Mononuclear cell (primary cell): ENCODE measurements at regions not wholly inside any gene's neighbourhood (a gene's known extent, or its start where the extent isn't known, plus 50 kb on each side); places are given as distances from the start of the nearest gene placed in this dataset.

Source experiments
- H3K27me3 ChIP-seq: 2 replicates; pipeline ENCODE4 v1.6.0; 2011; ENCODE audit warnings: low read length, control low read depth; ENCODE audit not compliant: insufficient read depth
- H3K4me1 ChIP-seq: 2 replicates; pipeline ENCODE4 v1.5.1; 2011; ENCODE audit warnings: mild to moderate bottlenecking, low read length, control low read depth; ENCODE audit not compliant: insufficient read depth
- H3K4me3 ChIP-seq: 2 replicates; pipeline ENCODE4 v1.5.1; 2011; ENCODE audit warnings: mild to moderate bottlenecking, low read length, moderate library complexity
- H3K9me3 ChIP-seq: 2 replicates; pipeline ENCODE4 v1.5.1; 2011; ENCODE audit warnings: low read depth, mild to moderate bottlenecking, control low read depth, low read length

DNA sequence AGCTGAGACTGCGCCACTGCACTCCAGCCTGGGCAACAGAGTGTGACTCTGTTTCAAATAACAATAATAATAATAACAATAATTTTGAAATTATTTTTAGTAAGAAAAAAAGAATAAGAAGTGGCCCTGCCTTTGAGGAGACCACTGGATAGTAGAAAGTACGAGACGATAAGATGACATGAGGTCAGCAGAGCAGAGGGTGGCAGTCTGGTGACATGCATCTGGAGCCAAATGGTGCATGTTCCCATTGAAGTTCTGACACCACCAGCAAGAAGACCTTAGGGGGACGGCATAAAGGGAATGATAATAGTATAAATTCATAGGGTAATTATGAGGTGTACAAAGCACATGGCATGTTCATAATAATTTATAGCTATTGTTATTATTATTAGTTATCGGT lies 542.2 kb upstream of the TBL1XR1 start:
- no peaks in the 10 kb centered on the region for H3K27me3 ChIP-seq

DNA sequence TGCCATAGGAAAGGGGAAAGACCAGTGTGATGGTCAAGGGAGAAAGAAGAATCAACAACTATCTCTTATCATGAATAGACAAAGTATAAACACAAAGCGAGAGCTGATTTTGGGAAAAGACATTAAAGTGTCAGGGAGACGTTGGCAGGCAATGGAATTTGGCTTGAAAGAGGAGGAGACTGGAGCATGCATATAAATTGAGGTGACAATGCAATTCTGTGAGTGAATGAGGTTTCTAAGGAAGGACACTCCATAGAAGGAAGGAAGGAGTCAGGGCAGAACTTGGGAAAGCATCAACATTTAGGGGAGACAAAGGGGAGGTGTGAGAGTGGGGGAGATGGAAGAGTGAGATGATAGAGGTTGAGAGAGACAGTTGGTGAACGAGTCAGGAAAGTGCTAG lies 543.0 kb upstream of the TBL1XR1 start:
- no peaks in the 10 kb centered on the region for H3K9me3 ChIP-seq
- H3K27me3 ChIP-seq: no peaks in the 10 kb centered on the region
- no peak overlapping the region for H3K4me3 ChIP-seq
- no peaks in the 10 kb centered on the region for H3K4me1 ChIP-seq

More for the DNA sequence above, 542.2 kb upstream of the TBL1XR1 start:
- no peak overlapping the region for H3K4me3 ChIP-seq
- no peaks in the 10 kb centered on the region for H3K9me3 ChIP-seq
- no peaks in the 10 kb centered on the region for H3K4me1 ChIP-seq

DNA sequence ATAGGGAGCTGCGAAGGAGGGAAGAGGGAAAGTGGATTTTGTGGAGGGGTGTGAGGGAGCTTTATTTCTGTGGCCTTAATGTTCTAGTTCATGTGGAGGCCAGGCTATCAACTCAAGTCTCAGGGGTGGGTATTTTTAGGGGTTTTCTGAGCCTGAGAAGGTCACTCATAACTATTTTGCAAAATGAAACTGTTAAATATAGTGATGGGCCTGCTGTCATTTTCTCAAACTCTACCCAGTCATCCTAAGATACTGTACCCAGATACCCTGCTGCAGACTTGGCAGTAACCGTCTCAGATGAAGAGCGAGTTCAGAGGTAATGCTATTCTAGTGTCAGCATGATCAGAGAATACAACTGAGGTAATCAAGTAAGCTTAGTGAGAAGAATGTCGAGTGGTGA lies 545.0 kb upstream of the TBL1XR1 start:
- H3K4me3 ChIP-seq: no peak overlapping the region
- H3K4me1 ChIP-seq: no peaks in the 10 kb centered on the region
- no peaks in the 10 kb centered on the region for H3K27me3 ChIP-seq
- H3K9me3 ChIP-seq: no peaks in the 10 kb centered on the region

DNA sequence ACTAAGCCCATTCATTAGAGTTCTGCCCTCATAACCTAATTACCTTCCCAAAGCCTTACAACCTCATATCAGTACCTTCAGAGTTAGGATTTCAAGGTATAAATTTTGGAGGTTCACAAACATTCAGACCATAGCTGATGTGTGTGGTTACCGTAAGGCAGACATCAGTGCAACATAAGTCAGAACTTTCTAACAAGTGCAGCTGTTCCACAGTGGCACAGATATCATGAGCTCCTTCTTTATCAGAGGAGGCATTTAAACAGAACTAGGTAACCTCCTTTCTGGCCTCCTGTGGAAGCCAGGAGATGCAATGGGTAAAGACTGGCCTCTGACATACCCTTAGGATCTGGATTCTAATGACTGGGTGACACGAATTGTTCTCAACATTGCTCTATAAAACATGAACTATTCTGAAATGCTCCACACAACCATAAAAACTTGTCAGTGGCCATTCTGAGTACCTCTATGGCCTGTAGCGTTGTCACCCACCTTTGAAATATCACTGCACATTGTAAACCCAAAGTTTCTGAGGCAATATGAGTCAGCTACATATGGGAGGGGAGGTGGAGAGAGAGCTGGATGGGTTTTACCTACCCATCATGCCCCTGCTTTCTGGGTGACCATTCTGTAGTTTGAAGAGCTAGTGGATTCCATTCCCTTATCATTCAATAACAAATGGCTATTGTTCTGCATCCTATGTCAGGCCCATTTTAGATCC lies 546.0 kb upstream of the TBL1XR1 start:
- Histone ChIP-seq H3K27me3 (no peaks in the 10 kb centered on the region), H3K4me1 (no peaks in the 10 kb centered on the region), H3K9me3 (no peaks in the 10 kb centered on the region), H3K4me3 (no peak overlapping the region)

DNA sequence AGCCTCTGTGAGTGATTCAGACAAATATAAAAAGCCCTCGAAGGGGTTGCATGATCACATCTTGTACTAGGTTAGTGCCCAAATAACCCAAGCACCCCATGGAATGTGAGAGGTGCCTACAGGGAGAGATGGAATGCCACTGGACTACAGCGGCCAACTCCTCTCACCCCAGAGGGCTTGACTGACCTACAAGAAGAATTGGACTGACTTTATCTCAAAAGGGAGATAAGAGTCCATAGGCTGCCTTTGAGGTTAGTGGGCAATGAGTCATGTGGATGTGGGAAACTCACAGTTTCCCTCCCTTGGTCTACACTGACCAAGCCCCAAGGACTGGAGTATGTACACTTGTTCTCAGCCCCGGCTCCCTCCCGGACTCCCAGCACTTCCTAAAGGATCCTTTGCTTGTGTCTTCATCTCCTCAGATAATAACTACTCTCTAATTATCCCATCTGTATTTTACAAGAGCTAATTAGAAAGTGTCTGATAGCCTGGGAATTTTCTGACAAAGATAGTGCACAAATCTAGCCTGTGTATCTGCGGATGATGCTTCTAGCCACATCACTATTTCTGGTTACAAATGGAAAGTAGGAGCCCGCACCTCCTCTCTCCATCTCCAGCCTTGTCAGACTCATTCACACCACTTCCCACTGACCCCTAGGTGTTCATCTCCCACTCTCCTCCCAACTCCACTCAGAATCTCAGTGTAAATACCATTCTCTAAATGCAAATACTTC lies 547.8 kb upstream of the TBL1XR1 start:
- Histone ChIP-seq H3K9me3 (no peaks in the 10 kb centered on the region), H3K27me3 (no peaks in the 10 kb centered on the region), H3K4me3 (no peak overlapping the region), H3K4me1 (no peaks in the 10 kb centered on the region)

DNA sequence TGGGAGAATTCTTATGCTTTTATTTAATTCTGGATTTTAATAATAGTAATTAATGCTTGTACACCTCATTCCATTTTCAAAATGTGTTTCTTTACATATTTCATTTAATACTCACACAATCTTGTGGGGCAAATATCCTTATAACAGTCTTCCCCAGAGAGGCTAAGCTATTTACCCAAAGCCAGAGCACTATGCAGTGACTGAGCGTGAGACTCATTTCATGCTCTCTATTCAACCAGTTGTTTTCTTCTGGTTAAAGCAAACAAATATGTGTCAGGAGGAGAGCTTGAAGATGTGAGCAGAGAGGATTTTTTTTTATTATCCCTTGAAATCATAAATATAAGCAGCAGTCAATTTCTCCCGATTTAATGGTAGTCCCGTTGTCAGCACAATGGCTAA lies 548.3 kb upstream of the TBL1XR1 start:
- no peaks in the 10 kb centered on the region for H3K9me3 ChIP-seq
- H3K27me3 ChIP-seq: no peaks in the 10 kb centered on the region
- no peak overlapping the region for H3K4me3 ChIP-seq
- H3K4me1 ChIP-seq: no peaks in the 10 kb centered on the region

DNA sequence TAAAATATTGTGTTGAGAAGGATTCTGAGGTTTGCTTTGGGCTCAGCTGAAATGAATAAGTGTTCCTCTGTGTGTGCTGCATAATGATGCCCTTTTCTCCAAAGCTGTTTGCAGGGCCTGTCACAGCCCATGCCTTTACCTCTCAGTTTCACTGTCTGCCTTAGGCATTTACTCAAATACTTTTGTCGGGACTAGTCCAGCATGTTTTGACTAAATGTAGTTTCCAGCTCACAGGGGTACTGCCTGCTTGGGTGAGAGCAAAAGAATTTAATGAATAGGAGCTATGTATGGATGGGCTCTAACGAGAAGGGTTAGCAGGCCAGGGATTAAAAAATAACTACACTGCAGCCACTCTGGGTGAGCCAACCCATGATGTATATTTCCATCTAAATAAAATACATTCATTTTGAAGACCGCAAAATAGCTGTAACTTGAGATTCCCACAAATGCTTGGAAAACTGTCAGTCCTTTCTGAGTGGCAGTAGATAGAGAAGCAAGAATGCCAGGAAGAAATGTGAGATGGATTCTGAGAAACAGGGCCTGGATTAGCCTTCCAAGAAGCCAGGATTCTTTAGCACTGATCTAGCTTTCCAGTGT lies 549.2 kb upstream of the TBL1XR1 start:
- Histone ChIP-seq H3K4me1 (no peaks in the 10 kb centered on the region), H3K27me3 (no peaks in the 10 kb centered on the region), H3K4me3 (no peak overlapping the region), H3K9me3 (no peaks in the 10 kb centered on the region)

DNA sequence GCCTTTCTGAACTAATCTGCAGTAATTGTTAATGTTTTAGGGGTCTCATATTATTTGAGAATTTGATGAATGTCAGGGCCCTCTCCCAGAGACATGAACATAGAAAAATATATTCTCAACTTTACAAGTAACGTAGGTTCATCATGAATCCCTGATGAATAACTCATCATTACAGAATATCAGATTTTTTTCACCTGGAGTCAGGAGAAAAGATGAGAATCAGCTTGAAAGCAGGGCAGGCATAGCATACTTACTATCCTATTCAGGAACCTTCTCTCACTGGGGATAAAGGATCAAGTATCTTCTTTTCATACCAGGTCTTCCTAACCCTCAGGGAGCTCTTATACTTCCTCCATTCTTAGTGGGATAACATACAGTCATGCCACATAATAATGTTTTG lies 552.6 kb upstream of the TBL1XR1 start:
- Histone ChIP-seq H3K4me1 (no peaks in the 10 kb centered on the region), H3K4me3 (no peak overlapping the region), H3K27me3 (no peaks in the 10 kb centered on the region), H3K9me3 (no peaks in the 10 kb centered on the region)

DNA sequence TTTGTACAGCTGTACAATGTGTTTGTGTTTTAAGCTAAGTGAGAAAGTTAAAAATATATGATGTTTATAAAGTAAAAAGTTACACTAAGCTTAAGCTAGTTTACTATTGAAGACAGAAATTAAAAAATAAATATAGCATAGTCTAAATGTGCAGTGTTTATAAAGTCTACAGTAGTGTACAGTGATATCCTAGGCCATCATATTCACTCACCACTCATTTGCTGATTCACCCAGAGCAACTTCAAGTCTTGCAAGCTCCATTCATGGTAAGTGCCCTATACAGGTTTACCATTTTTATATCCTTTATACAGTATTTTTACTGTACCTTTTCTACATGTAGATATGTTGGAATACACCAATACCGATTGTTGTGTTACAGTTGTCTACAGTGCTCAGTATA lies 553.2 kb upstream of the TBL1XR1 start:
- Histone ChIP-seq H3K4me3 (no peak overlapping the region), H3K27me3 (no peaks in the 10 kb centered on the region), H3K9me3 (no peaks in the 10 kb centered on the region), H3K4me1 (no peaks in the 10 kb centered on the region)

DNA sequence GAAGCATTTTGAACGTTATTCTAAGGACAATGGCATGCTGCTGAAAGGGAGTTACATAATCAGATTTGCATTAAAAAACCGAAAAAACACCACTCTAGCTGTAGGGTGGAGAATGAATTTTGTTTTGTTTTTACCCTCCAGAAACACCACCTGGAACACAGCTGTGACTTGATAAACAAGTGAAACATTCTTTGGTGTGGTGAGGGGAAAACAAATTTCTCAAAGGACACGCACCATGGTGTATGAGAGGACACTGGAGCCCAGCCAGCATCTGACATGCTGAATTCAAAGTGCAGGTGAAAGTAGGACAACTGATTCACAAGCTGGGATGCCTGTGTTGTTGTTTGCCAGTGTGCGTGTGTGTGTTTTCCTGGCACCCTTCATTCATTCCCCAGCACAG lies 554.5 kb upstream of the TBL1XR1 start:
- Histone ChIP-seq H3K4me1 (no peaks in the 10 kb centered on the region), H3K4me3 (no peak overlapping the region), H3K27me3 (no peaks in the 10 kb centered on the region), H3K9me3 (no peaks in the 10 kb centered on the region)

DNA sequence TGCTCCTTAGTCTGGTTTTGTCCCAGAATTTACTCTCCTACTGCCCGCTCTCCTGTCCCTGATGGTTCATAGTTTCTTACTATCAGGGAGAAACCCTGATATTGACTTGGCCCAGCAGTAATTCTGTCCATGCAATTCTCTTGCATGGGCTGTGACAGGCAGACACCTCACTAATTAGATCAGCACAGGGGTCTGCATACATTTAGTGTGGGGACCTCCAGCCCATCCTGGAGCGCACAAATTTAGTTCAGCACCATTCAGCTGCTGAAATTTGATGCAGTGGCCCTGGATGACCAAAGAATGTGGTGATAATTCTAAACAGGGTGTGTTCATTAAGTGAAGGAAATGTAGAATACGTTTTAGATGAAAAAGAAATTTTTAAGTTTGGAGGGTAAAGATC lies 555.5 kb upstream of the TBL1XR1 start:
- H3K4me1 ChIP-seq: no peaks in the 10 kb centered on the region
- H3K9me3 ChIP-seq: no peaks in the 10 kb centered on the region
- H3K27me3 ChIP-seq: no peaks in the 10 kb centered on the region
- no peak overlapping the region for H3K4me3 ChIP-seq

DNA sequence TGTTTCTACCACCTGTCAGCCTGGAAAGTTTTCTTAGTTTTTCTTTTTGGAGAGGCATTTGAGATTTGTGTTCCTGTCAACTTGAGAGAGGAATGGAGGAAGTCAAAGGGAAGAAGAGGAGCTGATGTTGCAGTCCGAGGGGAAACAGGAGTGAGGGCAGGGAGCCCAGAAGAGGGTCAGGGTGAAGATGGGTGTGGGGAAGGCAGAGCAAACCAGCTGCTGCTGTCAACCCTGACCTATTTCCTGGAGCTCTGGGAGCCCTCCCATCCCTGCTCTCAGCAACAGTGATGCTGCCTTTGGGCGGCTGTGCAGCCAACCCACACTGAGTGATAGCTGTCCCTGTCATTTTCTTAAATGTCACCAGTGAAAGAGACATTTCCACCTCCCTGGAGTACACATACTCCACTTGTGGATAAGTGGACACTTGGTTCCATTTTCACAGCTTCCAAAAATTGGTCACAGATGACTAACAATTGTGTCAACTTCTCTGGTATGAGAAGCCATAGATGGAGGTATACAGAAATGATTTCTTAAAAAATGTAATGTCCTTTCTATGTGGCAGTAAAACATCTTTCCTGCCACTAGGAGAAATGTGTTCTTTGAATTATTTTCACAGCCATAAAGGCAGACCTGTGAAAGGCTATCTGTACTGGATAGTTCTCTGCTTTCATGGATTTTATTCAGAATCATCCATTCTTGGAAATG lies 556.3 kb upstream of the TBL1XR1 start:
- Histone ChIP-seq H3K4me3 (no peak overlapping the region), H3K27me3 (no peaks in the 10 kb centered on the region), H3K4me1 (no peaks in the 10 kb centered on the region), H3K9me3 (no peaks in the 10 kb centered on the region)

DNA sequence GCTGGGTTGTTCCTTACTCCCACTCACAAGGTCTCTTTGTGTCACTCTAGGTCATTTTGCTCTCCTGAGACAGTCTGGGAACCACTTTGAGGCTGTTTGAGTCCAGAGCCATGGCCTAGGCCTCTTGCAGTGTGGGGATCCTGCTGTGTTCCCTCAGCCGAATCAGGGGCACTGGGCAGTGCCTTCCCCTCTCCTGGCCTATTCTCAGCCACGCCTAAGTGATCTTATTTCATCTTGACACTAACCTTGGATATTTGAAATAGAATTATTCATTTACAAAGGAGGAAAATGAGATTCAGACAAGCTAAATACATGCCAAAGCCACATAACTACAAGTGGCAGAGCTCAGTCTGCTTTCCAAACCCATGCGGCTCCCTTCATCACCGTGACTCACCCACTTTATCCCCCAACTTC lies 557.2 kb upstream of the TBL1XR1 start:
- H3K4me3 ChIP-seq: no peak overlapping the region
- H3K27me3 ChIP-seq: no peaks in the 10 kb centered on the region
- H3K9me3 ChIP-seq: no peaks in the 10 kb centered on the region
- no peaks in the 10 kb centered on the region for H3K4me1 ChIP-seq

DNA sequence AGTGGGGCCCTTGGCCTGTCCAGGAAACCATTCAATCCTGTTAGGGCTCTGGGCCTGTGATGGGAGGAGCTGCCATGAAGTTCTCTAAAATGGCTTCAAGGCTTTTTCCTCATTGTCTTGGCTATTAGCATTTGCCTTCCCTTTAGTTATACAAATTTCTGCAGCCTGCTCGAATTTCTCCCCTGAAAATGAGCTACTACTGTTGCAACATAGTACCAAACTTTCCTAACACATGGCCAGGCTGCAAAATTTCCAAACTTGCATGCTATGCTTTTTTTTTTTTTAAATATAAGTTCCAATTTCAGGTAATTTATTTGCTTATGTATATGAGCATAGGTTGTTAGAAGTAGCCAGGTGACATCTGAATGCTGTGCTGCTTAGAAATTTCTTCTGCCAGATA lies 560.8 kb upstream of the TBL1XR1 start:
- H3K27me3 ChIP-seq: no peaks in the 10 kb centered on the region
- no peaks in the 10 kb centered on the region for H3K9me3 ChIP-seq
- no peaks in the 10 kb centered on the region for H3K4me1 ChIP-seq
- H3K4me3 ChIP-seq: no peak overlapping the region

DNA sequence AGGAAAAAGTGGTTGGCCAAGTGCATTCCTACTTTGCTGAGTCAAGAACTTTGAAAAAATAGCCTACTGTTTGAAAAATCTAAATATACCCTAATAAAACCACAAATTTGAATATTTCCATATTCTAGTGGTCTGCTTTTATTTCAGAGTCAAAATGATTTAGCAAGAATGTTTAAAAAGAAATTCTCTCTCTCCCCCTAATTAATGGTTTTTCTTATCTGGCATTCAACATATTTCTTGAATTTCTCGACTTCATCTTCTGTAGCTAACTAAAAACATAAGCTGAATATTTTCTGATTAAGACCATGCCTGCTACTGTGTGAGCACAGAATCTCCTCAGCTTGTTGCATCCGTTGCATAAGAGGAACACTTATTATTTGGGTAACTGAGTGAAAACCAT lies 563.5 kb upstream of the TBL1XR1 start:
- H3K4me3 ChIP-seq: no peak overlapping the region
- no peaks in the 10 kb centered on the region for H3K4me1 ChIP-seq
- no peaks in the 10 kb centered on the region for H3K27me3 ChIP-seq
- H3K9me3 ChIP-seq: no peaks in the 10 kb centered on the region
